Common myeloid progenitor, CD34-positive (primary cell): ENCODE measurements at regions not wholly inside any gene's neighbourhood (a gene's known extent, or its start where the extent isn't known, plus 50 kb on each side); places are given as distances from the start of the nearest gene placed in this dataset.

Experiments
- CTCF ChIA-PET: fragments of 350-600 bp; sonication (Branson Sonifier 250); formaldehyde crosslinking; loops from one replicate; lab custom pipeline; 2021; ENCODE audit warnings: antibody characterized with exemption; lab: Charles Lee
- POLR2A ChIA-PET: fragments of 350-600 bp; sonication (Branson Sonifier 250); formaldehyde crosslinking; loops from one replicate; lab custom pipeline; 2021; ENCODE audit warnings: antibody characterized with exemption; lab: Charles Lee
- DNase-seq, 3 donors: peaks; one replicate each; pipeline versions ENCODE4 v3.0.0 to v3.0.0-alpha.2; 2013
- H3K27ac ChIP-seq, 2 experiments: 1 replicate in 1 of 2; 2 replicates in 1 of 2; pipeline ENCODE4 v1.7.0; 2013; ENCODE audit warnings: inconsistent platforms in 2 of 2, low read length in 2 of 2, mild to moderate bottlenecking in 2 of 2, low read depth in 1 of 2, moderate library complexity in 1 of 2; ENCODE audit not compliant: severe bottlenecking in 2 of 2, insufficient read depth in 1 of 2, poor library complexity in 1 of 2
- H3K27me3 ChIP-seq, 5 experiments: replicated peaks in 2 of 5; 1 replicate in 3 of 5; 2 replicates in 2 of 5; pipeline versions ENCODE4 v1.6.1 to v1.7.0; 2013; ENCODE audit warnings: low read length in 4 of 5, mild to moderate bottlenecking in 2 of 5, moderate library complexity in 2 of 5, inconsistent platforms in 1 of 5; ENCODE audit not compliant: insufficient read depth in 5 of 5, control insufficient read depth in 4 of 5
- H3K36me3 ChIP-seq, 4 experiments: 1 replicate in 2 of 4; 2 replicates in 2 of 4; pipeline versions ENCODE4 v1.6.1 to v1.7.0; 2013; ENCODE audit warnings: low read length in 3 of 4, control low read depth in 1 of 4, mild to moderate bottlenecking in 1 of 4; ENCODE audit not compliant: control insufficient read depth in 4 of 4, insufficient read depth in 4 of 4
- H3K4me1 ChIP-seq, 4 experiments: 1 replicate in 3 of 4; 2 replicates in 1 of 4; pipeline versions ENCODE4 v1.6.1 to v1.7.1; 2013; ENCODE audit warnings: low read length in 3 of 4, mild to moderate bottlenecking in 3 of 4, control low read depth in 1 of 4, inconsistent platforms in 1 of 4, moderate library complexity in 1 of 4; ENCODE audit not compliant: control insufficient read depth in 4 of 4, insufficient read depth in 4 of 4; ENCODE audit errors: control extremely low read depth in 1 of 4
- H3K4me3 ChIP-seq, 7 experiments: 1 replicate in 4 of 7; 2 replicates in 3 of 7; pipeline versions ENCODE4 v1.5.1 to v1.7.0; 2013; ENCODE audit warnings: mild to moderate bottlenecking in 7 of 7, low read length in 6 of 7, moderate library complexity in 6 of 7, inconsistent platforms in 2 of 7, low read depth in 2 of 7, control low read depth in 1 of 7; ENCODE audit not compliant: insufficient read depth in 4 of 7, control insufficient read depth in 1 of 7; ENCODE audit errors: extremely low read depth in 1 of 7
- H3K9me3 ChIP-seq, 5 experiments: 1 replicate in 4 of 5; 2 replicates in 1 of 5; pipeline versions ENCODE4 v1.6.1 to v1.7.1; 2013; ENCODE audit warnings: low read length in 4 of 5, mild to moderate bottlenecking in 2 of 5, inconsistent platforms in 1 of 5, low read depth in 1 of 5, moderate library complexity in 1 of 5; ENCODE audit not compliant: control insufficient read depth in 4 of 5, insufficient read depth in 2 of 5; ENCODE audit errors: control extremely low read depth in 1 of 5
- WGBS: methylation state at CpG from one replicate; pipeline ENCODE4 v1.1.5; 2013; ENCODE audit not compliant: insufficient coverage; 5-methylcytosine and 5-hydroxymethylcytosine counted together

DNA sequence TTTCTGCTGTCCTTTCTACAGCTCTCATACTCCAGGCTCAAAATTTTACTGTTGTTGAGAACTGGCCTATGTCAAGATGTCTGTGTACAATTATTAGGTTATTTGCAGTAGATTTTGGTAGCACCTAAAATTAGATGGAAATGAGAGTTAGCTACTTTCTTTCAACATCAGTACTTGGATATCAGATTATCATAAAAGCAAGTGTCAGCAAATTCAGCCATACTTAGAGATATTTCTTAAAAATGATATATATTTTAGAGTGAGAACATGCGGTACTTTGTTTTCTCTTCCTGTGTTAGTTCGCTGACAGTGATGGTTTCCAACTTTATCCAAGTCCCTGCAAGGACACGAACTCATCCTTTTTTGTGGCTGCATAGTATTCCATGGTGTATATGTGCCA, 351.8 kb upstream of the LRRC7 start:
- CTCF ChIA-PET = no interaction called here
- 92% methylated on average over 2 of the region's 3 CpGs for WGBS

DNA sequence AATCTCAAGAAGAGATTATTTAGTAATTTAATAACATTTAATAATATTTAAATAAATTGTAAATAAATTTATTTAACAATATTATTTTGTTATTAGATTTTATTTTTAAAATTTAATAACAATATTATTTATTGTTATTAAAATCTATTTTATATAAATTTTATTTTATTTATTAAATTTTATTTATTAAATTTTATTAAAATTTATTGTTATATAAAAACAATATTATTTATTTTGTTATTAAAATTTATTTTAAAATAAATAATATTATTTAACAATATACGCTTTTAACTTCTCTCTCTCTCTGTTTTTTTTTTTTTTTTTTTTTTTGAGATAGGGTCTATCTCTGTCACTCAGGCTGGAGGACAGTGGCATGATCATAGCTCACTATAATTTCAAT, 347.1 kb upstream of the LRRC7 start:
- CTCF ChIA-PET = no interaction called here
- Histone ChIP-seq H3K4me1 (no peaks in the 10 kb centered on the region), H3K36me3 (no peaks in the 10 kb centered on the region), H3K27ac (no peak overlapping the region), H3K9me3 (no peaks in the 10 kb centered on the region), H3K4me3 (no peak overlapping the region), H3K27me3 (no peaks in the 10 kb centered on the region)
- no CpG with 5 or more reads among the region's 1 CpG for whole genome bisulfite sequencing
- no peak for DNase-seq
- POLR2A ChIA-PET = no interaction called here

More for the DNA sequence above, 351.8 kb upstream of the LRRC7 start:
- Histone ChIP-seq H3K9me3 (peaks cover 0 to 1% (median 0%) of the 10 kb centered on the region in 5 experiments), H3K27ac (no peak overlapping the region), H3K4me3 (no peak overlapping the region), H3K27me3 (no peaks in the 10 kb centered on the region), H3K36me3 (no peaks in the 10 kb centered on the region), H3K4me1 (no peaks in the 10 kb centered on the region)
- DNase-seq = no peak
- POLR2A ChIA-PET = no interaction called here

DNA sequence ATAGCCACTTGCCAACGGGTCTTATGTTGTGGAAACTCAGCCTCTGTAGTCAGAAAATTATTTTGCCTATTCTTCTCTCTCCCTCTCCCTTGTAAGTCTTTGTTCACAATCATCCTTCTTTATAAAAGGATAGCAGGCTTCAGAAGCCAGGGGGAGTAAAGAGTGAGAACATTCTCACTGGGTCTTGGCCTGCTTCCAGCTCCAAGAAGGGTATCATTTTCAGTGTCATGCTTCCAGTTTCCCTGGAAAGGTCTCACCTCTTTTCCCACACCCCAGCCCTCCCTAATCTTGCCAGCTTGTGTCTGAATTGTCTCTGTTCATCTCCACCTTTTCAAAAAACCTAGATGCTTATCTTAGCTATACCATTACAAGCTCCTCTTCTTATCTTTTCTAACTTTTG, 346.2 kb upstream of the LRRC7 start:
- POLR2A ChIA-PET = no interaction called here

DNA sequence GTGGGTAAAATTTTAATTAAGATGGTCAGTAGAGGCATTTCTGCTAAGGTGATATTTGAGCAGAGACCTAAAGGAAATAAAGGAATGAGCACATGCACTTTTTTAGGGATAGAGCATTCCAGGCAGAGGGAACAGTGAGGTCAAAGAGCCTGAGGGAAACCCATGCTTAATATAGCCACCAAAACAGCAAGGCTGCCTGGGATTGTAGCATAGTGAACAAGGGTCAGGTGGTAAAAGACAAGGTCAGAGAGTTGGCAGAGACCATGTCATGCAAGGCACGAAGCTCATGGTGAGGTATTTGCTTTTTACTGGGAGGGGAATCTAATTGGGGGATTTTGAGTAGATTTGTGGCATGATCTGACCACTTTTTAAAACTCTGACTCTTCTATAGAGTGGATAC, 344.6 kb upstream of the LRRC7 start:
- 75% methylated on average over 1 of the region's 1 CpG for WGBS
- DNase-seq = no peak
- H3K27me3 ChIP-seq = no peaks in the 10 kb centered on the region
- no peaks in the 10 kb centered on the region for H3K4me1 ChIP-seq
- H3K9me3 ChIP-seq = no peaks in the 10 kb centered on the region
- H3K27ac ChIP-seq = no peak overlapping the region
- no peaks in the 10 kb centered on the region for H3K36me3 ChIP-seq
- CTCF ChIA-PET = no interaction called here
- H3K4me3 ChIP-seq = no peak overlapping the region
- POLR2A ChIA-PET = no interaction called here

More for the DNA sequence above, 346.2 kb upstream of the LRRC7 start:
- H3K4me3 ChIP-seq = no peak overlapping the region
- no peaks in the 10 kb centered on the region for H3K36me3 ChIP-seq
- CTCF ChIA-PET = no interaction called here
- WGBS = 100% methylated on average over 1 of the region's 1 CpG
- no peak overlapping the region for H3K27ac ChIP-seq
- H3K27me3 ChIP-seq = no peaks in the 10 kb centered on the region
- no peaks in the 10 kb centered on the region for H3K4me1 ChIP-seq
- DNase-seq = peak in 2 of 3 donors; percentile 1 to 8
- H3K9me3 ChIP-seq = no peaks in the 10 kb centered on the region

DNA sequence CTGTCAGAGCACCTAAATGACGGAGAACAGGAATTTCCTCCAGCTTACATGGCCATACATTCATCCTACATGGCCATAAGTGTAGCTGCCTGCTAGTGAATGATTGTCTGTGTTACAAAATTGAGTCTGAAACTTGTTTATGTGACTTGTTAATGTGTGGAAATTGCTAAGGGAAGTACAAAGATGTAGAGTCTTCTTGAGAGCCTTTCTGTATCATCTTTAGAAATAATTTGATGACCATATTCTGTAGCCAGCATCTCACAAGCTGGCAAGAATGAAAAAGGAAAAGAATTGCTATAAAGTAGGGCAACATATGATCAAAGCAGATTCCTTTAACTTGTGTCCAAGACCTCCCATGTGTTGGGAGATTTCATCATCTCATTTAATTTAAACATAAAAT, 339.2 kb upstream of the LRRC7 start:
- no peaks in the 10 kb centered on the region for H3K27me3 ChIP-seq
- no peak overlapping the region for H3K4me3 ChIP-seq
- no peaks in the 10 kb centered on the region for H3K4me1 ChIP-seq
- ChIA-PET POLR2A (no interaction called here), CTCF (no interaction called here)
- H3K27ac ChIP-seq = no peak overlapping the region
- WGBS = no CpG with 5 or more reads among the region's 1 CpG
- no peak for DNase-seq
- no peaks in the 10 kb centered on the region for H3K9me3 ChIP-seq
- H3K36me3 ChIP-seq = no peaks in the 10 kb centered on the region

DNA sequence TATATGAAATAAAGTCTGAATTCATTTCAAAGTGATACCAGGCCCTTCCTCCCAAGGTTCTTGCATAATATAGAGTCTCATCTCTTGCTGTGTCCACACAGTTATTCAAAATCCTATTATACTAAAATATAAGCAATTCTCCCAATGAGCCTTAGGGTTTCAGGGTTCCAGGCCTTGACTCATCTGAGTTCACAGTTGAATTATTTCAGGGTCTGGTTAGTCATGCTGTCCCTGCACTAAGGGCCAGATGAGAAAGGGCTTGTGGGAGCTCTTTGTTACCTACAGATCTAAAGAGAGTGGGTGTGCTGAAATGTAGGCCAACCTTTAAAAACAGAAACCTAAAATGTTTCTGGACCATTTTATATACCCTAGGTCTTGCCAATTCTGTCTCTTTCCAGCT, 337.5 kb upstream of the LRRC7 start:
- H3K27ac ChIP-seq = no peak overlapping the region
- H3K27me3 ChIP-seq = no peaks in the 10 kb centered on the region
- H3K4me1 ChIP-seq = no peaks in the 10 kb centered on the region
- no peaks in the 10 kb centered on the region for H3K9me3 ChIP-seq
- no peaks in the 10 kb centered on the region for H3K36me3 ChIP-seq
- CTCF ChIA-PET = no interaction called here
- H3K4me3 ChIP-seq = no peak overlapping the region
- DNase-seq = no peak
- POLR2A ChIA-PET = no interaction called here

DNA sequence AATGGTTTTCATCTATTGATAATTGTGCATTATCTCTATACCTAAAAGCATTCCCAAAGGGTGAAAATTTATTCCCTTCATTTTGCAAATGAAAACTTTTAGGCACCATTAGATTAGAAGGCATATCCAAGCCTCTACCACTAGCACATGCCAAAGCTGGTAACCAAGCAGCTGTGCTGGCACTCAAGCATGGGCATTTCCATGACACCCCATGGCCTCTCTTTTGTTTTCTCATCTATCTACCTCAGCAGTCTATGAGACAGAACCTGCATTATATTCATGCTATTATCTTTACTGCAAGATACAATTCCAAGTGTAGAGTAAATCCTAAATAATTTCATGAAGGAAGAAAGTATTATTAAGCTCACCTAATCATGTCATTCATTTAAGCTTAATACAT, 334.3 kb upstream of the LRRC7 start:
- Histone ChIP-seq H3K27ac (no peak overlapping the region), H3K4me3 (no peak overlapping the region), H3K4me1 (no peaks in the 10 kb centered on the region), H3K9me3 (no peaks in the 10 kb centered on the region), H3K27me3 (no peaks in the 10 kb centered on the region), H3K36me3 (no peaks in the 10 kb centered on the region)
- CTCF ChIA-PET = no interaction called here
- POLR2A ChIA-PET = no interaction called here
- DNase-seq = no peak
